ENCODE measurements at regions not wholly inside any gene's neighbourhood (a gene's known extent, or its start where the extent isn't known, plus 50 kb on each side); places are given as distances from the start of the nearest gene placed in this dataset.

GRCh38 chr2:133654949-133655348, 86.7 kb upstream of the NCKAP5 start:
- H3K4me3 Mint-ChIP-seq: no peak overlapping the region

GRCh38 chr2:133655610-133656009, 87.3 kb upstream of the NCKAP5 start:
- Mint-ChIP-seq H3K4me1 (no peaks in the 10 kb centered on the region), H3K9me3 (peaks cover 1% of the 10 kb centered on the region), H3K4me3 (no peak overlapping the region), H3K36me3 (no peaks in the 10 kb centered on the region), H3K27ac (no peak overlapping the region), H3K27me3 (no peaks in the 10 kb centered on the region)
- DNase-seq: no peak

More at GRCh38 chr2:133654949-133655348, 86.7 kb upstream of the NCKAP5 start:
- H3K27me3 Mint-ChIP-seq: no peaks in the 10 kb centered on the region
- no peak overlapping the region for H3K27ac Mint-ChIP-seq
- DNase-seq: no peak
- H3K36me3 Mint-ChIP-seq: no peaks in the 10 kb centered on the region
- peaks cover 1% of the 10 kb centered on the region for H3K9me3 Mint-ChIP-seq
- no peaks in the 10 kb centered on the region for H3K4me1 Mint-ChIP-seq

GRCh38 chr2:133657591-133657990, 89.3 kb upstream of the NCKAP5 start:
- no peaks in the 10 kb centered on the region for H3K27me3 Mint-ChIP-seq
- no peak overlapping the region for H3K27ac Mint-ChIP-seq
- no peaks in the 10 kb centered on the region for H3K4me1 Mint-ChIP-seq
- no peak for DNase-seq
- no peaks in the 10 kb centered on the region for H3K36me3 Mint-ChIP-seq
- H3K9me3 Mint-ChIP-seq: peaks cover 1% of the 10 kb centered on the region
- H3K4me3 Mint-ChIP-seq: no peak overlapping the region

GRCh38 chr2:133658020-133658903, 90.0 kb upstream of the NCKAP5 start:
- no peak for DNase-seq
- peaks cover 1% of the 10 kb centered on the region for H3K9me3 Mint-ChIP-seq
- H3K36me3 Mint-ChIP-seq: no peaks in the 10 kb centered on the region
- no peak overlapping the region for H3K27ac Mint-ChIP-seq
- no peak overlapping the region for H3K4me3 Mint-ChIP-seq
- H3K27me3 Mint-ChIP-seq: no peaks in the 10 kb centered on the region
- H3K4me1 Mint-ChIP-seq: no peaks in the 10 kb centered on the region

- Mint-ChIP-seq H3K9me3 (peaks cover 1% of the 10 kb centered on the region), H3K4me1 (no peaks in the 10 kb centered on the region), H3K4me3 (no peak overlapping the region), H3K27me3 (no peaks in the 10 kb centered on the region), H3K36me3 (no peaks in the 10 kb centered on the region), H3K27ac (no peak overlapping the region)
- DNase-seq: no peak
These were observed 92.2 kb upstream of the NCKAP5 start for GRCh38 chr2:133660510-133660909.

- Mint-ChIP-seq H3K9me3 (peaks cover 1% of the 10 kb centered on the region), H3K4me1 (no peaks in the 10 kb centered on the region), H3K27ac (no peak overlapping the region), H3K4me3 (no peak overlapping the region), H3K36me3 (no peaks in the 10 kb centered on the region), H3K27me3 (no peaks in the 10 kb centered on the region)
- DNase-seq: no peak
These were observed 93.1 kb upstream of the NCKAP5 start for GRCh38 chr2:133661392-133661791.

GRCh38 chr2:133666621-133667020, 98.4 kb upstream of the NCKAP5 start:
- no peaks in the 10 kb centered on the region for H3K36me3 Mint-ChIP-seq
- no peak for DNase-seq
- H3K27me3 Mint-ChIP-seq: no peaks in the 10 kb centered on the region
- no peak overlapping the region for H3K4me3 Mint-ChIP-seq
- H3K27ac Mint-ChIP-seq: no peak overlapping the region
- H3K4me1 Mint-ChIP-seq: no peaks in the 10 kb centered on the region
- peaks cover 6% of the 10 kb centered on the region for H3K9me3 Mint-ChIP-seq

GRCh38 chr2:133667085-133667484, 98.8 kb upstream of the NCKAP5 start:
- Mint-ChIP-seq H3K4me1 (no peaks in the 10 kb centered on the region), H3K4me3 (no peak overlapping the region), H3K36me3 (no peaks in the 10 kb centered on the region), H3K27ac (no peak overlapping the region), H3K9me3 (peaks cover 6% of the 10 kb centered on the region), H3K27me3 (no peaks in the 10 kb centered on the region)
- DNase-seq: no peak

GRCh38 chr2:133667968-133668367, 99.7 kb upstream of the NCKAP5 start:
- DNase-seq: no peak
- H3K4me3 Mint-ChIP-seq: no peak overlapping the region
- H3K27ac Mint-ChIP-seq: no peak overlapping the region
- H3K36me3 Mint-ChIP-seq: no peaks in the 10 kb centered on the region
- no peaks in the 10 kb centered on the region for H3K4me1 Mint-ChIP-seq
- peaks cover 6% of the 10 kb centered on the region for H3K9me3 Mint-ChIP-seq
- no peaks in the 10 kb centered on the region for H3K27me3 Mint-ChIP-seq

- Mint-ChIP-seq H3K27me3 (no peaks in the 10 kb centered on the region), H3K36me3 (no peaks in the 10 kb centered on the region), H3K27ac (no peak overlapping the region), H3K4me3 (no peak overlapping the region), H3K4me1 (no peaks in the 10 kb centered on the region), H3K9me3 (peaks cover 6% of the 10 kb centered on the region)
- DNase-seq: no peak
These were observed 100.3 kb upstream of the NCKAP5 start for GRCh38 chr2:133668547-133668946.

GRCh38 chr2:133673305-133673905, 105.1 kb upstream of the NCKAP5 start:
- no peak overlapping the region for H3K27ac Mint-ChIP-seq
- no peak overlapping the region for H3K4me3 Mint-ChIP-seq
- H3K36me3 Mint-ChIP-seq: no peaks in the 10 kb centered on the region
- H3K27me3 Mint-ChIP-seq: peaks cover 17% of the 10 kb centered on the region
- no peaks in the 10 kb centered on the region for H3K4me1 Mint-ChIP-seq
- H3K9me3 Mint-ChIP-seq: peaks cover 6% of the 10 kb centered on the region
- no peak for DNase-seq

- Mint-ChIP-seq H3K9me3 (peaks cover 4% of the 10 kb centered on the region), H3K4me1 (no peaks in the 10 kb centered on the region), H3K27ac (no peak overlapping the region), H3K27me3 (peaks cover 17% of the 10 kb centered on the region), H3K36me3 (no peaks in the 10 kb centered on the region), H3K4me3 (no peak overlapping the region)
- DNase-seq: no peak
These were observed 105.8 kb upstream of the NCKAP5 start for GRCh38 chr2:133674066-133674432.

GRCh38 chr2:133674433-133675331, 106.4 kb upstream of the NCKAP5 start:
- Mint-ChIP-seq H3K27ac (no peak overlapping the region), H3K4me3 (no peak overlapping the region), H3K36me3 (no peaks in the 10 kb centered on the region), H3K27me3 (peaks cover 17% of the 10 kb centered on the region), H3K9me3 (peaks cover 2% of the 10 kb centered on the region), H3K4me1 (no peaks in the 10 kb centered on the region)
- no peak for DNase-seq

- Mint-ChIP-seq H3K36me3 (no peaks in the 10 kb centered on the region), H3K27ac (no peak overlapping the region), H3K9me3 (no peaks in the 10 kb centered on the region), H3K27me3 (peaks cover 17% of the 10 kb centered on the region), H3K4me1 (no peaks in the 10 kb centered on the region), H3K4me3 (no peak overlapping the region)
- no peak for DNase-seq
These were observed 108.3 kb upstream of the NCKAP5 start for GRCh38 chr2:133676392-133677130.
